ENCODE measurements at regions not wholly inside any gene's neighbourhood (a gene's known extent, or its start where the extent isn't known, plus 50 kb on each side); places are given as distances from the start of the nearest gene placed in this dataset.
A peak's percentile ranks its signal among the peaks of the same experiment; 100 is the strongest.

- intact Hi-C loops (cut with DNase I), result no loop called here
- ATAC-seq (ENCODE audit: poor library complexity) (no peak), DNase-seq (no peak)
Observed at GRCh38 chr2:49289711-49290110, 135.4 kb upstream of the FSHR start.

DNA sequence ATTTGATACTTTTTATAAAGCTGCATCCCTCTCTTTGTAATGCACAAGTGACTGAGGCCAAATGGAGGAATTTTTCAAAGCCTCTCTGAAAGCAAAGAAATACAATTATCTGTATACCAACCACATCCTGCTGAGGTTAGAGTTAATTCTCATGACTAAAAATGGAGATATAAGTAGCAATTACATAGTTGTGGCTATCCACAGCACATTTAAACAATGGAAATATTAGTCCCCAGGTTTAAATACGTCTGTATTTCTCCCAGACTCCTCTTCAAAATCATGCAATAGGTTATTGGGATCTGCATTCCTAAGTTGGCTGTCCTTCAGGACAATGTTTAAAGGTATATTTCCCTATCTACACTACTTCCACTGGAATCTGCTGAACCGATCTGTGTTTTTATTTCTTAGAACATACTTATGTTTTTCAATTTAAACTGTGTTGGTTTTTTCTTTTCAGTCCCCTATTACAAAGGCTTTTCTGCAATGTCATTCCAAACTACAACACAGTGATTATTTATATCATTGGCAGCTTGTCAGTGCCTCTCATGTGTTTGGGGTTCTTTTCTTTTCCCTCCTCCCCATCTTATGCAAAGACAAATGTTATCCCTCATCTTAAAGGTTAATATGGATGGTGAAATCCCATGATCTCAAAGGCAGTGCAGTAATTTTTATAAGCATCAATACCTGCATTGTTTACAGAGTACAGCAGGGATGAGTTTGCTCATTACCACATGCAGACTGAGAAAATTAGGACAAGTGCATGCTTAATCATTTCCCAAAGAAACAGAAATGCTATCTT, 134.8 kb upstream of the FSHR start:
- ATAC-seq (ENCODE audit: poor library complexity) (peak; percentile 78), DNase-seq (no peak)
- intact Hi-C loops (cut with DNase I), result no loop called here

GRCh38 chr2:49288113-49288705, 133.9 kb upstream of the FSHR start:
- ATAC-seq (ENCODE audit: poor library complexity), result peak; percentile 95
- intact Hi-C loops (cut with DNase I), result no loop called here
- no peak for DNase-seq

DNA sequence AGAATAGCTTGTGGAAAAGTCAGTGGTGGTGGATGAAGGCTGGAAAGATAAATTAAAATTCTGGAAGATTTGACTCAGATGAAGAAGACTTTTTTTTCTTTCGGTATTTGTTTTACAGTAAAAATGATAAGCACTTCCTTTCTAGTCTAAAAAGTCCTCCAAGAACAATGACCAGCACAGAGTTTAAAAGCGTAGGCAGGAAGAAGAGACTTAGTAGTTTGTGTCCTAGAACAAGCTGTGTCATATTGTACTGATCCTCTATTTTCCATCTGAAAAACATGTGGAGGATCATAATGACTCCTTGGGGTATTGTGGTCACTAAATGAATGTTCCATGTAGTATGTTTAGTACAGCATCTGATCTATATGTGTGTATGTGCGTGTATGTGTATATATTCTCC, 132.4 kb upstream of the FSHR start:
- intact Hi-C loops (cut with DNase I), result no loop called here

DNA sequence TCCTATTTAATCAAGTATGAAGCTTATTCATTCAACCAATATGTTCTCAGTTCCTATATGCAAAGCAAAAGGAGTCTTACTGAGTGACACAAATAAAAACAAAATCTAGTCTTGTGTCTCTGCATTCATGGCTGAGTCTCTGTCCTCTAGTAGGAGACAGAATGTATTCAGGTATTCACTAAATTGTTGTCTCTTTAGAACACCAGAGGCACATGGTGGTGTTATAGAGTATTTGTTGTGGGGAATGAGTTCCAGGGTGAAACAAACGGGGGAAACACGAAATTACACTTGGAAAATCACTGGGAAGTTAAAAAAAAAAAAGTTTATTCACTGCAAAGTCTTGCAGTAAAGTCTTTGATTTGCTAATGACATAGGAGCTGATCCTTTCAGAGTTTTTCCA, 131.7 kb upstream of the FSHR start:
- intact Hi-C loops (cut with DNase I), result no loop called here
- no peak for ATAC-seq (ENCODE audit: poor library complexity)
- no peak for DNase-seq

More for the DNA sequence above, 132.4 kb upstream of the FSHR start:
- ATAC-seq (ENCODE audit: poor library complexity) (no peak), DNase-seq (no peak)

DNA sequence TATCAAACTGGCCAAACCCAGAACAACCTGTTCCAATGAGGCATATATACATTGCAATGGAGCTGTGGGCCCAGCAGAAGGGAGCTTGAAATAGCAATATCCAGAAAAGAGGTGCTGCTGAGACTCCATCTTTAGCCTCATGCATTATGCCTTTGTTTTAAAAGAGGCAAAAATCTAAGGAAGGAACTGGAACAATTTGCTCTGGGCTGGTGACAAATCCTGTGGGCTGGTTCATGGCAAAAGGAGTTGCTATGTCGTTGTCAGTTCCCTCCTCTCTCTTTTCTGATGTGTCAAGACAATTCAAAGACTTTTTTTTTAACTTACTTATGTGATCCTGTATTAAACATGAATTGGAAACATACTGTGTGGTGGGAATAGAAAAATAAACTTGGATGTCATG, 124.2 kb upstream of the FSHR start:
- DNase-seq, result no peak
- intact Hi-C loops (cut with DNase I), result no loop called here
- no peak for ATAC-seq (ENCODE audit: poor library complexity)

DNA sequence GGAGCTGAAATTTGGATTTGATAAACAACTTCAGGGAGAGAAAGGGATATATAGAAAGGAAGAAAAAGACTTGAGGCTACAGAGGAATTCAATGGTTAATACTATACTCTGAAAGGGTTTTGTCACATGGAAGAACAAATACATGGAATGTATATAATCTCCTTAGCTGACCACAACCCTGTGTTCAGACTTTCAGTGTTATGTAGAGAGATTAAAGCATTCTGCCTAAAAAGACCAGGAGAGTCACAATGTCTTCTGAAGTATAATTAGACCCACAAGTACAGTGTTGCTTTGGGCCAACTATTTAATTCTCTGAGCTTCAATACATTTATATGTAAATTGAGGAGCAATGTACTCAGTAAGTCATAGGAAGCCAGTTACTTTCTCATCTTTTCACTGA, 123.8 kb upstream of the FSHR start:
- intact Hi-C loops (cut with DNase I), result no loop called here
- ATAC-seq (ENCODE audit: poor library complexity), result no peak
- DNase-seq, result no peak

- DNase-seq (no peak), ATAC-seq (ENCODE audit: poor library complexity) (peak; percentile 39)
- intact Hi-C loops (cut with DNase I), result no loop called here
Observed at GRCh38 chr2:49271060-49271606, 116.8 kb upstream of the FSHR start.

DNA sequence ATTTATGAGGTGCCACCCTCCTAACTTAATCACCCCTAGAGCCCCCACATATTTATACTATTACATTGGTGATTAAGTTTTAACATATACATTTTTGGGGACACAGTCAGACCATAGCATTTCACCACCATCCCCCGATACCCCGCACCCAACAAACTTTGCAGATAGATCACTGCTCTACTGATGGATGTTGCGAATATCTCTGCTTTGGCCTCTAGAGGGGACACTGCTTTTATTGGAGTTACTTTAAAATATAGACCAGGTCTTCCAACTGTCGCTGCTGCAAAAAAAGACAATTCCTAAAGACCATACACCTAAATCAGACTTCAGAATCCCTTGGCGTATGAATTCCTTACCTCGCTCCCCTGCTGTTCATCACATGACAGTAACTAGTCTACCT, 115.8 kb upstream of the FSHR start:
- DNase-seq, result no peak
- intact Hi-C loops (cut with DNase I), result no loop called here
- ATAC-seq (ENCODE audit: poor library complexity), result no peak

GRCh38 chr2:49265471-49265870, 111.2 kb upstream of the FSHR start:
- DNase-seq (no peak), ATAC-seq (ENCODE audit: poor library complexity) (no peak)
- intact Hi-C loops (cut with DNase I), result no loop called here

- ATAC-seq (ENCODE audit: poor library complexity) (peak; percentile 60), DNase-seq (no peak)
- intact Hi-C loops (cut with DNase I), result no loop called here
Observed at GRCh38 chr2:49262801-49263560, 108.7 kb upstream of the FSHR start.

- no peak for DNase-seq
- ATAC-seq (ENCODE audit: poor library complexity), result no peak
- intact Hi-C loops (cut with DNase I), result no loop called here
Observed at GRCh38 chr2:49261781-49262180, 107.5 kb upstream of the FSHR start.

DNA sequence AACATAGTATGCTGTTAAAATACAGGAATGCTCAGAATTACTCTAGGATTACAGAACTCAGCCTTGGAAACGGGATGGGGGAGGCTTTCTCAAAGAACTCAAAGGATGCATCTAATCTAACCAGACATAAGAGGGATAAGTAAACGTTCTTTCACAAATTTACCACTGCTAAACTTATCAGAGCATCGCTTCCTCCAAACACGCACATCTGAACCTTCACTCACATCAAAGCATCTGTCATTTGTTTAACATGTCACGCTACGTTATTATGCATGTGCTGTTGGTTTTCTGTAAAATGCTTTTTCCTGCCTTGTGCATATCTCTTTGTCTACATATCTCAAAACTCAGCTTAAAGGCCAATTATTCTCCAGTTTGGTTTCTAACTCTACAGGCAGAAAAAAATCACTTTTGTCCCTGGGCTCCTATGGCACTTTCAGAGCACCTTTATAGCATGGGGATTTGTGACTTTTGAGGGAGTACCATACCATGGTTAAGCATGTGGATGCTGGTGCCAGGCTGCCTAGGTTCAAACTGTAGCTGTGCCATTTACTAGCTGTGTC, 106.7 kb upstream of the FSHR start:
- intact Hi-C loops (cut with DNase I), result no loop called here
- DNase-seq, result no peak
- no peak for ATAC-seq (ENCODE audit: poor library complexity)

GRCh38 chr2:49259926-49260325, 105.6 kb upstream of the FSHR start:
- ATAC-seq (ENCODE audit: poor library complexity) (no peak), DNase-seq (no peak)
- intact Hi-C loops (cut with DNase I), result no loop called here

DNA sequence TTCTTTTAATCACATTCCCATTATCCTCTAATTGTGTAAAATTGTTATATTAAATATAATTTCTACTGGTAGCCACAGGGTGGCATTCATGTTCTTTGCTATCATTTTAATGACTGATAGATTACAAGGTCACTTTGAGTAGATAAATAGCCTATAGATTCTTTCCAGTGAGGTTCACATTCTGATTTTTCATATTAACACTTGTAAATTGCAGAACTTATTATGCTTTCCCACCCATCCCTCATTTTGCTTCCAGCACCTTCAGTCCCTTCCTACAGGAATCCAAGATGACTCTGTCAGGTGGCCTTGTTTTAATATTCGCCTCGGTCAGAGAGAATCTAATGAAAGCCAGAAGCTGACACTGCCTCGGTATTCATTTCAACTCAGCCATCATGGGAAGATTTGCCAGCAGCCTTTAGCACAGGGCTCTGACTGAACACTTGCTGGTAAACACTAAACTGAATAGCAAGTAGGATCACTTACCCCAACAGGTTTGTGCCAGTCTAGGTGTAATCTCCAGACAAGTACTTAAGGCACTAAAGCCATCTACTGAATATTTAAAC, 101.2 kb upstream of the FSHR start:
- intact Hi-C loops (cut with DNase I), result no loop called here
- ATAC-seq (ENCODE audit: poor library complexity) (peak; percentile 39), DNase-seq (no peak)

DNA sequence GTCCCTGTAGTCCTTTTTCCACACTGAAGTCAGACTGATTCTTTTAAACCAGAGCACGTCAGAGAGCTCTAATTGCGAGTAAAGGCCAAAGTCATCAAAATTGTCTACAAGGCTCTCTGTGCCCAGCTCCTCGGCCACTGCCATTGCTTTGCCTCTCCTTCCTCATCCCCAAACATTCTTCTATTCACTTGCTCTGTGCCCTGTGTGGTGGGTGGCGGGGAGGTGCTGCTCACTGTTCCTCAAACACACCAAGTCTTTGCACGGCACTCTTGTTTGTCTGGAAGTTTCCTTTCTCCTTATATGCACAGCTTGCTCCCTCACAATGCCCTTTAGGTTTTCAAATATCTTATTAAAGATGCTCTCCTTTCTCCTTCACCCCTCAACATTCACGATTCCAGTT, 100.1 kb upstream of the FSHR start:
- intact Hi-C loops (cut with DNase I), result no loop called here
- ATAC-seq (ENCODE audit: poor library complexity) (no peak), DNase-seq (no peak)

DNA sequence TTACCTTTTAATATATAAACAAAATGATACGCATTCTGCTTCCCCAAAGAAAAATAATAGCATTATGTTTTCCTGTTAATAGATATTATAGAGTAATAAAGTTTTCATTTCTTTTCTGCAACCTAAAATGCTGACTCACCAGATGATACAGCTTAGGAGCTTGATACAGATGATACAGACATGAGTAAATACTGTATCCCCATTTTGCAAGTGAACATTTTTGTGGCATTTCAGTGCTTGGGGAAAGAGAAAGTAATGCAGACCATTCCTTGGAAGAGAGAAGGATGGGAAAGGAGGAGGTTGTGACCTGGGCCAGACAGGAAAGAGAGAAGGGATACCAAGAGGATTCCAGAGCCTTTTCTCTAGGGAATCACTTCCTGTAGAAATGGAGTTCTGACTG, 97.5 kb upstream of the FSHR start:
- intact Hi-C loops (cut with DNase I), result no loop called here
- DNase-seq (no peak), ATAC-seq (ENCODE audit: poor library complexity) (no peak)

DNA sequence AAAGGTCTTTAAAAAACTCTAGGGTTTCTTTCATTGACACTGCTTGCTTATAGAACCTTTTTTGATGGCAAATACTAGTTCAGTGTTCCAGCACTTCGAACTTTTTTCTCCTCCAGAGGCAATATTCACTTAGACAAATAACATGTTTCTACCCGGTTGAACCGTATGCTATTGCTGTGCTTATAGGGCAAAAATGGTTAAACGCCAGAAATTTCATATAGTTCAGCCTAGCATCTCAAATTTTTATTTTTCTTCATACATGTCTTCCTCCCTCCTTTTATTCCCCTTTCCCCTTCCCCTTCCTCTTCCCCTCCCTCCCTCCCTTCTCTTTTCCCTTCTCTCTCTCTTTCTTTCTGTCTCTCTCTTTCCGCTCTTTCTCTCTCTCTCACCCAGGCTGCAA, 96.9 kb upstream of the FSHR start:
- no peak for ATAC-seq (ENCODE audit: poor library complexity)
- DNase-seq, result no peak
- intact Hi-C loops (cut with DNase I), result no loop called here

DNA sequence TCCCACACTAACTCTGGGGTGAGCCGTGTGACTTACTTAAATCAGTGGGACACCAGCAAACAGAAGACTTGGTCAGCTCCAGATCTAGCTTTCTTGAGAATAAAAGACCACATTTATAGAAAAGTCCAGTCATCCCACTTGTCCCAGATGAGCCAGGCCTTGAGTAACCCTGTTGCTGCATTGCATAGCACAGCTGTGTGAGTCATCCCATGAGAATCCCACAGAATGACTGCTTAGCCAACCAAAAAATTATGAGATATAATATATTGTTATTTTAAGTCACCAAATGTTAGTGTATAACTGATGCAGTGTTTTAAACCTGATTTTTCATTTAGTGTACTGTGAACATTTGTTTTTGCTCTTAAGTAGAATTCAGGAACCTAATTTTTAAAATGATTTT, 94.2 kb upstream of the FSHR start:
- DNase-seq (no peak), ATAC-seq (ENCODE audit: poor library complexity) (peak; percentile 61)
- intact Hi-C loops (cut with DNase I), result no loop called here

Data from Right ventricle myocardium superior (tissue), 1 donor.